GM18499 (cell line): ENCODE measurements at regions not wholly inside any gene's neighbourhood (a gene's known extent, or its start where the extent isn't known, plus 50 kb on each side); places are given as distances from the start of the nearest gene placed in this dataset.

Experiments
- ATAC-seq: cut with Tn5 transposase; IDR thresholded peaks from one replicate; pipeline ENCODE4 v1.9.1; 2021; ENCODE audit warnings: moderate number of reproducible peaks; ENCODE audit not compliant: insufficient read depth, unreplicated experiment

DNA sequence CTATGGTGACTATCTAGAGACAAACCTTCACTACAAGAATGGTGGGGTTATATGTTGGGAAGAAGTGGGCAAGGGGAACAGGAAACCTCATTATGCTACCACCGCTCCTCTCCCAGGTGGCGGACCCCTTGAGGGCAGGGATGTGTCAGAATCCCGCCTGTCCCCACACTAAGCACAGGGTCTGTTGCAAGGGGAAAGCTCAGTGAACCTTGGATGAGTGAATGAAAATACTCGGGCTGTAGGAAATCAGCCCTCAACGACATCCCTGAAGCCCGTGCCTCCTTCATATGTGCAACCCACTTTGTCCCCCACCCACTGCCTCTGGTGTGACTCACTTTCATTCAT lies 68.2 kb upstream of the AMPD3 start:
- ATAC-seq: no peak

DNA sequence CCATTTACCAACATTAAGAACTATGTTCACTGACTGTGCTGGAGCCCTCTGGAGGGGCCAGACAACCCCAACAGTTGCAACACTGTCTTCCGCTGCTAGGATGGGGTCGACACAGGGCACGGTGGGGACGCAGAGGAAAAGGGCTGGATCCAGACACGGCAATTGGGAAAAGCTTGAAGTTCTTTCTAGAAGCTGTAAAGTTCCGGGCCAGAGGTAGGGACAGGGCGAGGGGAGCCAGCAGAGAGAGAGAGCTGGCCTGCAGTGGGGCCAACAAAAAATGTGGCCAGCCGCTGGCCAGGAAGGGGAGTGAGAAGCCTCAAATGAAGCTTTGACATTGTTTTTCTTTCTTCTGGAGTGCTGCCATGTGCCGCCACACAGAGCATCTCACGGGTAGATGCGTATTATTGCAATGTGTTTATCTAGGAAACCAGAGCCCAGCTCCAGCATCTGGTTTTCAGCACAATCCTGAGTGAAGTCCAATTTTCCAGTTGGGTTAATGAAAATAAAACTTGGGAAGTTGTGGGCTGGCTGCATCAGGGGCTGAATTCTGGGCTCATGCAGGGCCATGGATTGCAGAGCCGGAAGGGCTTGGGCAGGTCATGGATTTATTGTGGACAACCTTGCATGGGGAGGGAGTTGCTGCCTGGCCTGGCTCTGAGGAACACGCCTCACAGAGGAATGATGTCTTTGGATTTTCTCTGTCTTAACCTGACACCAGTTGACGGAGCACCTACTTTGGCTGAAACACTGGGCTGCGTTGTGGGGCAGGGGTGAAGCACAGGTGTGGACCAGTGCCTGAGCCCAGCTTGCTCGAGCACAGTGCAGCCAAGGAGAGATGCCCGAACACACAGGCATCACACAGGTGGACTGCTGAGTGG lies 67.6 kb upstream of the AMPD3 start:
- ATAC-seq: no peak

DNA sequence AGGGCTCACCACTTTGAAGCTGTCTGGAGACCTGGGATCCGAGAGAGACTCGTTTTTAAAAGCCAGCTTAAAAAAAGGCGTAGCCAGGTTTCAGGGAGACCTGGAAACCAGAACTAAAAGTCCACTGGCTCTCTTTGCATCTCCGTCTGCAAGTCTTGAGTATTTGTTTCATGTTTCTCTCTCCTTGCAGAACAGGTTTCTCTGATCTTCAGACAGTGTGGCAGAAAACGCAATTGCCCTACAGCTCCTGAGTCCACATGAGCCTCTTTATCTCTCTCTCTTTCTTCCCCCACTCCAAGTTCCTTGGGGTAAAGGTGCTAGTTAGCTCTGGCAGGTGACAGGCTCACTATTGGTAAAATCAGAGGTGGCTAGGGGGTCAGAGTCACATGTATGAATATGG lies 67.0 kb upstream of the AMPD3 start:
- ATAC-seq: no peak

DNA sequence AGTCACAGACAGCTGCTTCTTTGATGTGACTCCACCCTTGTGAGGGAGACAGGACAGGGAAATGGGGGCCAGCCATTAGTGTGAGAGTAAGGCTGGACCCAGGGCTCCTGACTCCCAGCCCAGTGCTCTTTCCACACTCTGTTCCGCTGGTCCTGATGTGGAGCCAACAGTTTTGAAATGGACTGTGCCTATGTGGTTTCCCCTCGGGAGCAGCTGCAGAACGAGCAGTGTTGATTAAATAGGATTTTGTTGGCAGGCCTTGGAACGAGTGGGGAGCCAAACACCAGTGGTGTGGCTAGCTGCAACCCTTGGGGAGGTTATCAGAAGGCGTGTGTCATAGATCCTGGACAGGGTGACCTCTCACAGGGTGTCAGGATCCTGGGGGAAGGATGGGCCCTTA lies 66.5 kb upstream of the AMPD3 start:
- ATAC-seq: no peak

DNA sequence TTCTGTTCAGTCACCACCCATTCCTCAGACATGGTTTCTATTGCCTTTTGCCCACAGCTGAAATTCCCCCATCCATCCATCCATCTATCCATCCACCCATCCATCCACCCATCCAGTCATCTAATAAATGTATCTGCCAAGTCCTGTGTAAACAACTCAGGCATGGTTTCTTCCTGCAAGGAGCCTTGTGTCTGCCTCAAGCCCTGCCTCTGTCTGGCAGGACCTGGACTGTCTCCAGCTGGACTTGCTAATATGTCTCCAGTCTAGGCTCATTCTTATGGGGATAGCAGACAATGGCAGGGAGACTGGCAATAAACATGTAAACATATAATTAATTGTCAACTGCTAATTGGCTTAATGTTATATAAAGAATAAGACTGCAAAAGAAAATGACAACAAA lies 64.7 kb upstream of the AMPD3 start:
- ATAC-seq: no peak

DNA sequence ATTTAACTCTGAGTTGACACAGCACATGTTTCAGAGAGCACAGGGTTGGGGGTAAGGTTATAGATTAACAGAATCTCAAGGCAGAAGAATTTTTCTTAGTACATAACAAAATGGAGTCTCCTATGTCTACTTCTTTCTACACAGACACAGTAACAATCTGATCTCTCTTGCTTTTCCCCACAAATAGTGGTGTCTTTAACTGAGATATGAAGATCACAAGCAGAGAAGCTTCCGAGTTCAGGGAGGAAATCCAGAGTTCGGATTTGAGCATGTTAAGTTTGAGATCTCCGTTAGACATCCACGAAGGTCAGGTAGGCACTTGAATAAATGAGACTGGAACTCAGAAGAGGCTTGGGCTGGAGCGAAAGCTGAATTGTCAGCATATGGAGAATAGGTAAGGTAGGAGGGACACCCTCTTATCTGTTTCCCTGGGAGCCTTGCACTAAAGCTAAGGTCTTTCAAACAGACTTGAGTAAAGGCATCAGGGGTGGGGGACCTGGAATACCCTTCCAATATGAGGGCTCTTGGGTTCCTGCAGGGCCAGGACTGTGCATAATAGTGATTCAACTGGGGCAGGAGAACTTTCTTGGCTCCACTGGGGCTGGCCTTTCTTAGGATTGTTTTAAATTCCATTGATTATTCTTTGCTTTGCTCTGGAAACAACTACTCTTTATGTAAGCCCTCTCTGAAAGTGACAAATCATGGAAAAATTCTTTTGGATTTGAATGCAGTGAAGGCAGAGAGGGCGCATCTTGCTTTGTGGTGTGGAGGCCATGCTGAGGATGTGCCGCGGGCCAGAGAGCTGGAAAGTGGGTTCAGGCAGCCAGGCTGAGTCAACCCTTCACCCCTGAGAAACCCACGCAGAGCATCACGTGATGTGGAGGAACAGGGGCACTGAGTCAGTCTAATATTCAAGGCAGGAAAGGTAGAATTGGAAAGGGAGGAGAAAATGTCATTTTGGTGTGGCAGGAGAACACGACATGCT lies 62.7 kb upstream of the AMPD3 start:
- no peak for ATAC-seq

DNA sequence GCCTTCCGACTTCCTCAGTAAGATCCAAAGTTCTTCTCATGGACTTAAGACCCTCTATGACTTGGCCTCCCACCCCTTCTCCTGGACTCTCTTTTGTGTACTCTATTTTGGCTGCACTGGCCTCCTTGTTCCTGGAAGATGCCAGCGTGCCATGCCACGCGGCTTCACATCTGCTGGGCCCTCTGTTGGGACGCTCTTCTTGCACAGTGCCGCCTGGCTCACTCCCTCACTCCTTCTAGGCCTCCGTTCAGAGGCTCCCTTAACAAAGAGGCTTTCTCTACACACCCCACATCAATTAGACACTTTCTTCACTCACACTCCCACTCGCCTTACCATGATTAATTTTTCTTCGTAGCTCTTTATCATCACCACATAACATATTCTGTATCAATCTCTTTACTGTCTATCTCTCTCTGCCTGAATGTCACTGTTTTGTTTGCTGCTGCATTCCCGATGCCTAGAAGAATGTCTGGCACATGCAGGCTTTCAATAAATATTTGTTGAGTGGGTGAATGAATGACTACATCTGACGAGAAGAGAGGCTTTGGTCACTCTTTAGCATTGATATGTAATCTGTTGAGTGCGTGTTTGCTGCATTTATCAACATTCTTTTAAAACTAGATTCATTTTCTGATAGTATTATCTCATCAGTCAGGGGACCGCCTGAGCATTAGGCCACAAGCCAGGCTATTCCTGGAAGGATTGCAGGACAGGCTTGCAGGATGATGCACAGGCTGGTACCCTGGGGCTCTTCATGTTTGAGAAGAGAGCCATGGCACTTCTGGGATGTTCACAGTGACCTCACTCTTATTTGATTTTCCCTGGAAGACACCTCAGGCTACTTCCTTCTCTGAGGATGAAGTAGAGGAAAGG lies 60.6 kb upstream of the AMPD3 start:
- no peak for ATAC-seq

DNA sequence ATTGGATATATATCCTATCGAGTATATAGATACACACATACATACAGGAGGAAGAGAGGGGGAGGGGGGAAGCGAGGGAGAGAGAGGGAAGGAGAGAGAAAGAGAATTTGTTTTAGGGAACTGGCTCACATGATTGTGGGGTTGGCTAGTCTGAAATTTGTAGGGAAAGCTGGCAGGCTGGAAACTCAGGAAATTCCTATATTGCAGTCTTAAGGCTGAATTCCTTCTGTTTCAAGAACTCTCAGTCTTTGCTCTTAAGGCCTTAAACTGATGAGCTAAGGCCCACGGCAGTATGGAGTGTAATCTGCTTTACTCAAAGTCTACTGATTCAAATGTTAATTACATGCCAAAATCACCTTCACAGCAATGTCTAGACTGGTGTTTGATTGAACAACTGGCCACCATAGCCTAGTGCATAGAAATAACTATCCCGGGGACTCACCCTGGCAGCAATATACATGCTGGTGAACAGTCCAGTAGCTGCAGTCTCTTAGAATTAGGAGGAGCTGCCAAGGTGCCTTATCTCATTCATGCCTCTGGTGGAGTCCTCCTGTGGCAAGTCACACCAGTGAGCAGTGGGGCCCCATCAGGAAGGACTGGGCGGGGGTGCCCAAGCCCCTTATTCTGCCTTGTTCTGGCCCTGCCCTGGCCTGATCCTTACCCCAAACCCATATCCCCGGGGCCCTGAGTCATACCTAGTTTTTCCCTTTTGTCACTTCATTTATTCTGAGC lies 59.7 kb upstream of the AMPD3 start:
- no peak for ATAC-seq

DNA sequence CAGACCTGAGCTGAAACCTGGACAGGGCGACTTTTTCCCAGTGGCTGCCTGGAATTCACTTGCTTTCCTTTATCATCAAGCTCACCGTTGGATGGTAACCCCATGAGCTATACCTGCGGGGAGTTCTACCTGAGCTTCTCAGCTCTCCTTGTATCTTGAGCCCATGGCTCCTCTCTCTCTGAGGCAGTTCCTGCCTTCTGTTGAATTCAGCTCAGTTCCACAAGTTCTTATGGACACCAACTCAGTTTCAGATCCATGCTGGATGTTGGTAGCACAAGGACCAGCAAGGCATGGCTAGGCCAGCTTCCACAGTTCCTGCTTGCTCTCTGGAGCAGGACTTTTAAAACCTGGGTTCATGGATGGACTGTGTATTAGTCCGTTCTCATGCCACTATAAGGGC lies 58.3 kb upstream of the AMPD3 start:
- no peak for ATAC-seq

DNA sequence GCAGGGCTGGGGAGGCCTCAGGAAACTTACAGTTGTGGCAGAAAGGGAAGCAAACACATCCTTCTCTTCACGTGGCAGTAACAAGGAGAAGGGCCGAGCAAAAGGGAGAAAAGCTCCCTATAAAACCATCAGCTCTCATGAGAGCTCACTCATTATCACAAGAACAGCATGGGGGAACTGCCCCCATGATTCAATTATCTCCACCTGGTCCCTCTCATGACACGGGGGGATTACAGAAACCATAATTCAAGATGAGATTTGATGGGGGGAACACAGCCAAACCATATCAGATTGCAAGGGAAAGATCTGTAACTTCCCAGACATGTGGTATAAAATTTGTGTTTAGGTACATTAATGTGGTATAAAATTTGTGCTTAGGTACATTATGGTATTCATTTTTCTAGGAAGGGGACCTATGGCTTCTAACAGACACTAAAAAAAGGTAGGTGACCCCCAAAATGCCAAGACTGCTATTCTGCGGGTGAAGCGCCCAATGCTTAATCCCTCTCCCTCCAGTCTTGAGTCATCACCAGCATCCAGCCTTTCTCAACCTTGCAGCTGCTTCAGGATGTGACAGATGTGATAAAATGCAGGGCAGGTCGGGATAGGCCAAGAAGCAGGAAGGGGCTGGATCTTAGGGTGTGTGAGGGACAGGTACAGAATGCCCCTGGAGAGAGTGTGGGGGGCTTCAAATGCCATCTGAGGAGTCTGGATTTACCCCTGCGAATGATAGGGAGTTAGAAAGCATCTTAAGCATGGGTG lies 57.7 kb upstream of the AMPD3 start:
- no peak for ATAC-seq

DNA sequence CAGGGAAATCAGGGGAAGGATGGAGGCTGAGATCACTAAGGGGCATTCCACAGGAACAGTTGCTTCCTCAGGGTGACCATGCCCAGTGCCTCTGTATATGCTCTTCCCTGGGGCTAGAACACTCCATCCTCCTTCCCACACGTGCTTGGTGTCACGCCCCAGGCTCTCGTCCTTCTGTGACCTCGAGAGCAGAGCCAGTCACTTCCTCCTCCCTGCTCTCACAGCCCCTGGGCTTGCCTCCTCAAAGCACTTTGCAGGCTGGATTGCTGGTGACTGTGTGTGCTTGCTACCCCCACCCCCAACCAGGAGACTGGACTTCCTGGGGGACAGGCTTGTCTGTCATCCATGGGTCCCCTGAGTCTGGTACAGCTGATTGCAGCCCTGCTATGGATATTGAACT lies 56.5 kb upstream of the AMPD3 start:
- no peak for ATAC-seq

DNA sequence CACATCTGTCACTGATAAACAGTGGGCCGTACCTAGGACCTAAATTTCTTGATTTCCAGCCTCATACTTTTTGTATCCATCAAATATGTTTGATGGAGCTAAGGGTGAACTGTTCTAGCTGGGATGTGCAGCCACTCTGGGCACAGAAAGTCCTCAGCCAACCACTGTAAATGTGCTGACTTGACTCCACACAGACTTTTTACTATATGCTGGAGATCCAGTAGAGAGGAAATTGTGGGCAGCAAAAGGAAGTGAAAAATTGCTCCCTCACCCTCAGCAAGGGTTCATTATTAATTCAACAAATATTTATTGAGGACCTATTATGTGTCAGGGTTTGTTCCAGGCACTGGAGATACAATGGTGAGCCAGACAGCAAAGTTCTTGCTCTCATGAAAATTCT lies 54.2 kb upstream of the AMPD3 start:
- ATAC-seq: no peak

DNA sequence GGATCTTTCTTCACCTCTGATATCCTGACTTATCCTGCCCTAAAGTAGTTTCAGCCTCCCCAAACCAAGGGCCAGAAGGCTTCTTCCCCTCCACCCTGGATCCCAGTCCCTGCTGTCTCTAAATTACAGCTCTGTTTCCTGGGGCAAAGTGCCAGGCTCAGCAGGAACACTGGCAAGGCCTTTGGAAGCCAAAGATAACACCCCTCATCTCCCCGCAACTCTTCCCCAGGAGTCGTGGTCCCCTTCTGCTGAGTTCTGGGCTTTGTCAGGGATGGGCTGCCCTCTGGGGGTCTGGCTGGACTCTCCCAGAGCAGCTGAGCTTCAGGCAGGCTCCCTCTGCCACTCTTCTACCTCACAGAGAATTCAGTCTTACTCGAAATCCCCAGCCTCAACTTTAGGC lies 53.8 kb upstream of the AMPD3 start:
- ATAC-seq: no peak

DNA sequence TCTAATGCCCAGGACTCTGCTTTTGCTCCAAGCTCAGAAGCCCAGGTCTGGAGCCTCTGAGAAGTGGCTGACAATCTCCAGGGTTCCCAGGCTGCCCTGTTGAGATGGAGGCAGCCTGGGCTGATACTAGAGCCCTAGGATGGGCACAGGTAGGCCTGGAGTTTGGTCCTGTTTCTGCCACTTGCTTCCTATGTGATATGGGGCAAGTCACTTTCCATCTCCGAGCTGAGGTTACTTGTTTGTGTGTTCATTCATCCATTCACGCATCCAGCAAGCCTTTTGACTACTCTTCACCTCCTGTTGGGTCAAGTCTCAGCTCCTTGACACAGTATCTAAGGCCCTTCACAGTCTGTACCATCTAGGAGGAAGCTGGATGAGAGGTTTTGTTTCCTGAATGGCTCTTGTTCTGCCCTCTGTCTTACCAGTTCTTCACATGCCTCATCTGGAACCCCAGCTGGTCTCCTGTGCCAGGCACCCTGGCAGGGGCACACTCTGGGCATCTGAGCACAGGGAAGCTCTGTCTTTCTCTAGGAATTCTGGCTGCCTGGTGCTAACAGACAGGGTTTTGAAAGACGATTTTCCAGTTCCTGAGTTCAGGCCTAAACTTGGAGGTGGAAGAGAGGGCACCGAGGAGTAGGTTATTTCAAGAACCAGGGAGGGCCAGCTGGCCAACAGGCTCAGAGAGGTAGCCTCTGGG lies 53.2 kb upstream of the AMPD3 start:
- no peak for ATAC-seq
